Endodermal cell (in vitro differentiated cells): ENCODE measurements at regions not wholly inside any gene's neighbourhood (a gene's known extent, or its start where the extent isn't known, plus 50 kb on each side); places are given as distances from the start of the nearest gene placed in this dataset.
A peak's percentile ranks its signal among the peaks of the same experiment; 100 is the strongest.

Experiments used
- DNase-seq: peaks from one replicate; pipeline ENCODE4 v3.0.0-alpha.2; 2017
- H3K27ac ChIP-seq: 2 replicates; pipeline ENCODE4 v1.5.1; 2013; ENCODE audit warnings: mild to moderate bottlenecking, low read depth, low read length, moderate library complexity
- H3K27me3 ChIP-seq: 2 replicates; pipeline ENCODE4 v1.6.1; 2013; ENCODE audit warnings: mild to moderate bottlenecking, low read length, moderate library complexity; ENCODE audit not compliant: insufficient read depth, control insufficient read depth, poor library complexity, severe bottlenecking
- H3K36me3 ChIP-seq: 2 replicates; pipeline ENCODE4 v1.7.0; 2013; ENCODE audit warnings: mild to moderate bottlenecking, low read length, moderate library complexity; ENCODE audit not compliant: control insufficient read depth, insufficient read depth
- H3K4me1 ChIP-seq: one replicate; pipeline ENCODE4 v1.7.0; 2013; ENCODE audit warnings: low read length; ENCODE audit not compliant: control insufficient read depth, insufficient read depth
- H3K4me3 ChIP-seq: 2 replicates; pipeline ENCODE4 v1.5.1; 2013; ENCODE audit warnings: mild to moderate bottlenecking, low read length, moderate library complexity
- H3K9ac ChIP-seq: 2 replicates; pipeline ENCODE4 v1.6.1; 2013; ENCODE audit warnings: mild to moderate bottlenecking, low read length, moderate library complexity; ENCODE audit not compliant: poor library complexity, severe bottlenecking; ENCODE audit errors: extremely low read depth
- H3K9me3 ChIP-seq: 2 replicates; pipeline ENCODE4 v1.6.1; 2013; ENCODE audit warnings: mild to moderate bottlenecking, low read length, moderate library complexity; ENCODE audit not compliant: control insufficient read depth
- H3K27ac Mint-ChIP-seq: 2 replicates; pipeline ENCODE4 v1.8.0; 2020; ENCODE audit warnings: mixed read lengths
- H3K27me3 Mint-ChIP-seq: 2 replicates; pipeline ENCODE4 v1.8.0; 2021; ENCODE audit warnings: mild to moderate bottlenecking, mixed read lengths; ENCODE audit not compliant: insufficient read depth
- H3K36me3 Mint-ChIP-seq: 2 replicates; pipeline ENCODE4 v1.8.0; 2020; ENCODE audit warnings: low read depth, mixed read lengths
- H3K4me1 Mint-ChIP-seq: 2 replicates; pipeline ENCODE4 v1.8.0; 2020; ENCODE audit warnings: mixed read lengths
- H3K4me3 Mint-ChIP-seq: 2 replicates; pipeline ENCODE4 v1.8.0; 2020; ENCODE audit warnings: mild to moderate bottlenecking, moderate library complexity, mixed read lengths
- H3K9me3 Mint-ChIP-seq: 2 replicates; pipeline ENCODE4 v1.8.0; 2020; ENCODE audit warnings: mild to moderate bottlenecking, mixed read lengths
- CTCF ChIP-seq: fragments of 200-600 bp; sonication (generic); conservative IDR thresholded peaks from 2 replicates; pipeline ENCODE4 v1.5.0; 2021; ENCODE audit warnings: antibody characterized with exemption, mild to moderate bottlenecking
- WGBS, 2 experiments: methylation state at CpG; one replicate each; pipeline versions ENCODE4 v1.1.5 to v1.1.7; 2013; ENCODE audit warnings: missing lambda C conversion rate in 2 of 2, mixed read lengths in 1 of 2; ENCODE audit not compliant: insufficient coverage in 1 of 2, insufficient read length in 1 of 2; 5-methylcytosine and 5-hydroxymethylcytosine counted together

GRCh38 chr20:24761220-24762065, 187.6 kb upstream of the CST7 start:
- Mint-ChIP-seq H3K27me3 (peaks cover 4% of the 10 kb centered on the region), H3K27ac (no peak overlapping the region), H3K4me3 (no peak overlapping the region), H3K36me3 (no peaks in the 10 kb centered on the region), H3K9me3 (peaks cover 11% of the 10 kb centered on the region), H3K4me1 (peaks cover 2% of the 10 kb centered on the region)
- no peak overlapping the region for H3K9ac ChIP-seq
- H3K27me3 ChIP-seq, result no peaks in the 10 kb centered on the region
- no peak overlapping the region for H3K27ac ChIP-seq
- H3K9me3 ChIP-seq, result peaks cover 9% of the 10 kb centered on the region
- TF ChIP-seq CTCF, result no peak
- no peaks in the 10 kb centered on the region for H3K36me3 ChIP-seq
- DNase-seq, result peak; percentile 23
- WGBS, 2 experiments, result 89 to 96% methylated on average over 4 to 7 of the region's 7 CpGs
- H3K4me1 ChIP-seq, result no peaks in the 10 kb centered on the region
- H3K4me3 ChIP-seq, result no peak overlapping the region

- H3K4me1 Mint-ChIP-seq, result no peaks in the 10 kb centered on the region
- Histone ChIP-seq H3K9ac (no peak overlapping the region), H3K4me1 (no peaks in the 10 kb centered on the region), H3K36me3 (no peaks in the 10 kb centered on the region), H3K4me3 (no peak overlapping the region), H3K27ac (no peak overlapping the region), H3K9me3 (peaks cover 9% of the 10 kb centered on the region), H3K27me3 (no peaks in the 10 kb centered on the region)
- WGBS, 2 experiments, result 94 to 100% methylated on average over 2 to 3 of the region's 3 CpGs
- peaks cover 4% of the 10 kb centered on the region for H3K27me3 Mint-ChIP-seq
- no peak overlapping the region for H3K4me3 Mint-ChIP-seq
- peaks cover 11% of the 10 kb centered on the region for H3K9me3 Mint-ChIP-seq
- no peak overlapping the region for H3K27ac Mint-ChIP-seq
- TF ChIP-seq CTCF, result no peak
- DNase-seq, result peak; percentile 20
- no peaks in the 10 kb centered on the region for H3K36me3 Mint-ChIP-seq
Observed at GRCh38 chr20:24762371-24762770, 186.7 kb upstream of the CST7 start.

DNA sequence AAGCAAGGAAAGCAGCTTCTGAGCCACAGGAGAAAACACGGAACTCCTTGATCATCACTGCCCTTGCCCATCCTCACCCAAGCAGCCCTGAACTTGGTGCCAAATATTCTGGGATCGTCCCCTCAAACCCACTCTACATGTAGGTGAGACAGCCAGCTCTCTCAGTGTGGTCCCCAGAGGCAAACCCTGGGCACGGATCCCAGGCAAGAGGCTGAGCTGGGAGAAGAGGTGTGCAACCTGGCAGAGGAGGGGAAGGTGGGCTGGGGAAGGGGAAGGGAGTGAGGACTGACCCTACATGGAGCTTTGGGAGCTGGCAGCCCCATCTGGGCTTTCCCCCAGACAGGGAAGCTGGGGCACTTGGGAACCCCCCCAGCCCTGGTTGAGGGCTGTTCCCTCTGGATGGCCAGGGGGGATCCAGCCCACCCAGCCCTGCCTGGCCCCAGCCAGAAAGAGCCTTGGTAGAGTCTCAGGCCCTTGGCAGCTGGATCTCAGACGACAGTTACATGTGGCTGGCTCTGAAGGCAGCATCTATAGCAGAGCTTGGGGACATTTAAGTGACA, 186.2 kb upstream of the CST7 start:
- H3K9me3 Mint-ChIP-seq, result peaks cover 11% of the 10 kb centered on the region

More for the DNA sequence above, 186.2 kb upstream of the CST7 start:
- Histone ChIP-seq H3K36me3 (no peaks in the 10 kb centered on the region), H3K27me3 (no peaks in the 10 kb centered on the region), H3K9me3 (peaks cover 9% of the 10 kb centered on the region), H3K9ac (no peak overlapping the region), H3K4me1 (no peaks in the 10 kb centered on the region), H3K4me3 (no peak overlapping the region), H3K27ac (no peak overlapping the region)
- no peak for TF ChIP-seq CTCF
- Mint-ChIP-seq H3K27me3 (peaks cover 4% of the 10 kb centered on the region), H3K36me3 (no peaks in the 10 kb centered on the region), H3K4me3 (no peak overlapping the region), H3K27ac (no peak overlapping the region), H3K4me1 (peaks cover 3% of the 10 kb centered on the region)
- WGBS, 2 experiments, result 85 to 100% methylated on average over 1 to 4 of the region's 4 CpGs
- peak; percentile 21 for DNase-seq
